BJ (cell line): ENCODE measurements at regions not wholly inside any gene's neighbourhood (a gene's known extent, or its start where the extent isn't known, plus 50 kb on each side); places are given as distances from the start of the nearest gene placed in this dataset.

Source experiments
- CTCF ChIA-PET: fragments of 350-600 bp; formaldehyde crosslinking; extraction: SDS; loops from one replicate; lab custom pipeline; 2021; ENCODE audit warnings: antibody characterized with exemption, inconsistent platforms; lab: Yijun Ruan, JAX
- POLR2A ChIA-PET: fragments of 300-600 bp; sonication (Branson Sonifier 250); formaldehyde crosslinking; extraction: SDS; loops from one replicate; lab custom pipeline; 2021; ENCODE audit warnings: antibody characterized with exemption; lab: Charles Lee
- DNase-seq: peaks from one replicate; pipeline ENCODE4 v3.0.0-alpha.2; 2011; ENCODE audit warnings: low read depth
- H3K27me3 ChIP-seq: 2 replicates; pipeline ENCODE4 v1.6.0; 2011; ENCODE audit warnings: low read length; ENCODE audit not compliant: control insufficient read depth, insufficient read depth
- H3K36me3 ChIP-seq: 2 replicates; pipeline ENCODE4 v1.5.1; 2011; ENCODE audit warnings: low read length; ENCODE audit not compliant: control insufficient read depth, insufficient read depth
- H3K4me3 ChIP-seq: 2 replicates; pipeline ENCODE4 v1.5.1; 2011; ENCODE audit warnings: low read depth, mild to moderate bottlenecking, control low read depth, low read length
- TF ChIP-seq, protein P1 (sequence below): IDR thresholded peaks from 2 replicates; pipeline ENCODE4 v1.5.1; 2011; ENCODE audit warnings: low read depth, mild to moderate bottlenecking, control low read depth, inconsistent platforms, low read length, moderate library complexity; ENCODE audit not compliant: insufficient read depth

DNA sequence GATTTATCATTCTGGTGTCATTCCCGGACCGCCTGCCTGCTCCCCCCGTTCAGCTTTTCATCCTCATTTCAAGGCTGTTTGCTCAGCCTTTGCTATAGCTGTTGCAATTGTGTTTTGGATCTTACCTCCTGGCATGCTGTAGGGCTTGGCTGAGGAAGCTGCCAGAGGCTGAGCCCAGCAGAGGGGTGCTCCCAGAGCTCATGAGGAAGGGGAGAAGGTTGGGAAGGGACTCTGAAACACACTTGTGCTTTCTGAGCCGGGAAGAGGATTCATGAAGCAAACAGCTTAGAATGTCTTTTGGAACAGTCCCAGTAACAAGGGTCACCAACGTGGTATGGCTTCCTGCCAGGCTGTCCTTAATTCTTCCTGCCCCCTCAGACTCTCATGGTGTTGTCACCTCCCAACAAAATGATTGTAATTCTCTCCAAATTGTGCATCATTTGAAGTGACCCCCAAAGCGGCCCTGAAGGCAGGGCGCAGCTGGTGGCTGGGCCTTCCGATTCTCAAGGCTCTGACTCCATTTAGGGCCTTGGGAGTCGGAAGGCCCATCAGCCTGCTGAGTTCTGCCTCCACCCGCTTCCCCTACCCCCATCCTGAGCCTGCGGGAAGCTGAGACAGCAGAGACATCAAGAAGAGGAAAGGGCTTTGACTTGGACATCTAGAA, 111.9 kb upstream of the ARHGAP5 start:
- CTCF ChIA-PET, result interaction anchor here (1.1 kb wide), 1 partner anchor 31 kb away, joined by 3 read pairs; no protein-coding TSS in a partner anchor
- POLR2A ChIA-PET, result no interaction called here

DNA sequence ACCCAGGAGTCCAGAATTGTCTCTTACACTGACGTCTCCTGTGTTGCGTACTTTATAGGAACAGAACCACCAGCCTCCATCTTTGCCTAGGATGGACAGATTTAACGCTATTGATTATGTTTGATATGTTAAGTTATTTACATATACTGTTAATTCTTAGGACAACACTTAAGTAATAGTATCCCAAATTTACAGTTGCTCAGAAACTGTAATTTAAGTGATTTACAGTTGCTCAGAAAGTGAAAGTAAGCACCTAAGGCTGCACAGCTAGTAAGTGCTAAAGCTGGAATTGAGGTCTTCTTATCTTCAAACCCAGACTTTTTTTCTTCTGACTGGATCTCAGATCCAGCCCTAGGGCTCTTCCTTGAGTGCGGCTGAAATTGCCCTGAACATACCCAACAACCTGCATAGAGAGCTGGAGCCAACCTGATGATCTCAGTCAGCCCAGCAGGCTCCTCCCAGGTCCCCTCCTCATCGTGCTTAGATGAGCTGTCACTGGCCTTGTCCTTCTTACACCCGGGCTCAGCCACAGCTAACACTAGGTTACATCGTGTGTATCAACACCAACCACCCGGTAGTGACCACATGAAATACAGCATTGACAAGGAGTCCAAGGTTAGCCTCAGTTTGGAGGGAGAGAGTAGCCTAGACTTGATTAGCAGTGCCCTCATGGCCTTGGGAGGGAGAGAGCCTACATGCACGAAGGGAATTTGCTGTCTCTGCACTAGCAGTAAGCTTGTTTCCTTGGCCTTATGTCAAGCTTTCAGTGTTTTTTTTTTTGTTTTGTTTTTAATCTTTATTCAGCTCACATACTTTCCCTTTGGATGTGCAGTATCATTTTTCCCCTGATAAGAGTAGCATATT, 111.1 kb upstream of the ARHGAP5 start:
- no peak for DNase-seq
- Histone ChIP-seq H3K36me3 (no peaks in the 10 kb centered on the region), H3K4me3 (no peak overlapping the region), H3K27me3 (no peaks in the 10 kb centered on the region)
- POLR2A ChIA-PET, result interaction anchor here (0.6 kb wide), 1 partner anchor 376 kb away, joined by 4 read pairs; no protein-coding TSS in a partner anchor
- CTCF ChIA-PET, result interaction anchor here (1.1 kb wide), 1 partner anchor 30 kb away, joined by 3 read pairs; no protein-coding TSS in a partner anchor
- TF ChIP-seq, protein P1, sequence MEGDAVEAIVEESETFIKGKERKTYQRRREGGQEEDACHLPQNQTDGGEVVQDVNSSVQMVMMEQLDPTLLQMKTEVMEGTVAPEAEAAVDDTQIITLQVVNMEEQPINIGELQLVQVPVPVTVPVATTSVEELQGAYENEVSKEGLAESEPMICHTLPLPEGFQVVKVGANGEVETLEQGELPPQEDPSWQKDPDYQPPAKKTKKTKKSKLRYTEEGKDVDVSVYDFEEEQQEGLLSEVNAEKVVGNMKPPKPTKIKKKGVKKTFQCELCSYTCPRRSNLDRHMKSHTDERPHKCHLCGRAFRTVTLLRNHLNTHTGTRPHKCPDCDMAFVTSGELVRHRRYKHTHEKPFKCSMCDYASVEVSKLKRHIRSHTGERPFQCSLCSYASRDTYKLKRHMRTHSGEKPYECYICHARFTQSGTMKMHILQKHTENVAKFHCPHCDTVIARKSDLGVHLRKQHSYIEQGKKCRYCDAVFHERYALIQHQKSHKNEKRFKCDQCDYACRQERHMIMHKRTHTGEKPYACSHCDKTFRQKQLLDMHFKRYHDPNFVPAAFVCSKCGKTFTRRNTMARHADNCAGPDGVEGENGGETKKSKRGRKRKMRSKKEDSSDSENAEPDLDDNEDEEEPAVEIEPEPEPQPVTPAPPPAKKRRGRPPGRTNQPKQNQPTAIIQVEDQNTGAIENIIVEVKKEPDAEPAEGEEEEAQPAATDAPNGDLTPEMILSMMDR, result no peak

More for the DNA sequence above, 111.9 kb upstream of the ARHGAP5 start:
- H3K36me3 ChIP-seq, result no peaks in the 10 kb centered on the region
- TF ChIP-seq, protein P1, result no peak
- no peaks in the 10 kb centered on the region for H3K27me3 ChIP-seq
- no peak overlapping the region for H3K4me3 ChIP-seq
- no peak for DNase-seq

DNA sequence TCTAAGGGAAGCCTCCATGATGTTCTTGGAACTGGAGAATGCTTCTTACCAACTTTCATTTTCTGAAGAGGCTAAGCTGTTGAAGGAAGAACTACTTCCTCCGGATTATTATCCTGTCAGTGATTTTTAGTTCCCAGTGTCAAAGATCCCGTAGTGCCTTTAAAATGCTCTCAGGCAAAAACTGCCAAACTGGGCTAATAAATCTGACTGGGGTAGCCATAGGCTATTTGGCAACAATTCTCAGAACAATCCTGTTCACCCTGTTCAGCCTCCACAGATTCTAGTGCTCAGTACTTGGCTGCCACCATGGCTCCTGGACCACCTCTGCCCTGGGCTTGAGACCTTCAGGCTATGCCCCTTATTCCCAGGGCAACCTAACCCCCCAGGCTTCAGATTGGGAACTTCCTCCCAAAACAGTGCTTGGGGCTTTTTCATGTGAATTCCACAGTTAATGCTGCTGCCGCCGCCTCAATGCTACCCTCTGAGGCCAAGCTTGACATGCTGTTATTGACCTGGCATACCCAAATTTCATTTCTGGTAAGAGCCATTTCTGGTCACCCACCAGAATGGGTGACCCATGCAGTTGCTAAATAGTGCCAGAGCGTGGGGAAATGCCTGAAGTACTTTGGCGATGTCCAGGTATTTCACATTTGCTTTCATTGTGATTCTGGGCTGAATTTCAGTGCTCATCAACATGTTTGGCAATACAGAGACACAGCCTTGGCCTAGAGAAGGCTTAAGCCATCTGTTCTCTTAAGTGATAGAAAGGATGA, 110.0 kb upstream of the ARHGAP5 start:
- Histone ChIP-seq H3K4me3 (no peak overlapping the region), H3K27me3 (no peaks in the 10 kb centered on the region), H3K36me3 (no peaks in the 10 kb centered on the region)
- ChIA-PET CTCF (no interaction called here), POLR2A (no interaction called here)
- TF ChIP-seq, protein P1, result no peak
- DNase-seq, result no peak

DNA sequence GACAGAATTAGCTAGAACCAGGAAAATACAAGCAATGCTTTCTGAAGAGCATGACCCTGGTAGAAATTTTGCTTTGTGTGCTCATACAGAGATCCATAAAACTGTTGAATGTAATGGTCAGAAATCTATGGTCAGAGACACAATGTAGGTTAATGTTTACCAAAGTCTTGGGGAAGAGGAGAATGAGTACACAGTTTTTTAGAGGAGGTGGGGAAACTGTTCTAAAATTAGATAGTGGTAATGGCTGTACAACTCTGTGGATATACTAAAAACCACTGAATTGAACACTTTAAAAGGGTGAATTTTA, 109.5 kb upstream of the ARHGAP5 start:
- DNase-seq, result no peak
- TF ChIP-seq, protein P1, result no peak
- ChIA-PET POLR2A (no interaction called here), CTCF (no interaction called here)
- no peaks in the 10 kb centered on the region for H3K27me3 ChIP-seq
- no peak overlapping the region for H3K4me3 ChIP-seq
- H3K36me3 ChIP-seq, result no peaks in the 10 kb centered on the region
